Transverse colon (tissue), 3 donors: ENCODE measurements at regions not wholly inside any gene's neighbourhood (a gene's known extent, or its start where the extent isn't known, plus 50 kb on each side); places are given as distances from the start of the nearest gene placed in this dataset.

ENCODE experiments used
- EP300 ChIP-seq: sonication (generic); formaldehyde crosslinking; IDR thresholded peaks from one replicate; pipeline ENCODE4 v1.6.1; 2017; ENCODE audit warnings: antibody characterized with exemption, low read depth
- POLR2A ChIP-seq: fragments of 450-650 bp; IDR thresholded peaks from one replicate; pipeline ENCODE4 v1.6.1; 2016; ENCODE audit warnings: antibody characterized with exemption, mild to moderate bottlenecking, moderate library complexity
- TF ChIP-seq, protein P1 (sequence below), 5 experiments: fragments of 200-600 bp in 3 of 5; fragments of 450-650 bp in 2 of 5; sonication (generic) in 3 of 5; IDR thresholded peaks; 1 replicate in 2 of 5; 2 replicates in 3 of 5; pipeline ENCODE4 v1.5.1; 2016 to 2017; ENCODE audit warnings: antibody characterized with exemption in 5 of 5, inconsistent platforms in 3 of 5, mild to moderate bottlenecking in 2 of 5, moderate library complexity in 1 of 5

DNA sequence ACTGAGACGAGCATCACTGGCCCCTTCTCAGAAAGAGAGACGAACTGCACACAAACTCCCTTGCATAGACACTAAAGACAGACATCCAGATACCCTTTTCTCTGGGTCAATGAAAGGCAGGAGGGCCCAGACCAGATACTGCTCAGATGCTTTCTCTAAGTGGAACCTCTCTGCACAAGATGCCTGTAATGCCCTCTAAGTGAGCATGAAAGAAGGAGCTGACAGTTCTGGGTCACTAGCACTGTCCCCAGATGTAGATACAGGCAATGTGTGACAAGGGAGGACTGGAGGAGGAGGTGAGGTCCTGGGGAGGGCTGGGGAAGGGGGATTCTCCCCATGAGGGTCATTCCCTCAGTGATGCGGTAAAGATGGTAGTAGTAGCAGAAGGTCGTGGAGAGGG, 501.0 kb upstream of the CDH11 start:
- TF ChIP-seq EP300 (no peak), POLR2A (no peak)
- TF ChIP-seq, protein P1, sequence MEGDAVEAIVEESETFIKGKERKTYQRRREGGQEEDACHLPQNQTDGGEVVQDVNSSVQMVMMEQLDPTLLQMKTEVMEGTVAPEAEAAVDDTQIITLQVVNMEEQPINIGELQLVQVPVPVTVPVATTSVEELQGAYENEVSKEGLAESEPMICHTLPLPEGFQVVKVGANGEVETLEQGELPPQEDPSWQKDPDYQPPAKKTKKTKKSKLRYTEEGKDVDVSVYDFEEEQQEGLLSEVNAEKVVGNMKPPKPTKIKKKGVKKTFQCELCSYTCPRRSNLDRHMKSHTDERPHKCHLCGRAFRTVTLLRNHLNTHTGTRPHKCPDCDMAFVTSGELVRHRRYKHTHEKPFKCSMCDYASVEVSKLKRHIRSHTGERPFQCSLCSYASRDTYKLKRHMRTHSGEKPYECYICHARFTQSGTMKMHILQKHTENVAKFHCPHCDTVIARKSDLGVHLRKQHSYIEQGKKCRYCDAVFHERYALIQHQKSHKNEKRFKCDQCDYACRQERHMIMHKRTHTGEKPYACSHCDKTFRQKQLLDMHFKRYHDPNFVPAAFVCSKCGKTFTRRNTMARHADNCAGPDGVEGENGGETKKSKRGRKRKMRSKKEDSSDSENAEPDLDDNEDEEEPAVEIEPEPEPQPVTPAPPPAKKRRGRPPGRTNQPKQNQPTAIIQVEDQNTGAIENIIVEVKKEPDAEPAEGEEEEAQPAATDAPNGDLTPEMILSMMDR (IDR thresholded peaks at IDR 0.05) = no peak
